ENCODE measurements at regions not wholly inside any gene's neighbourhood (a gene's known extent, or its start where the extent isn't known, plus 50 kb on each side); places are given as distances from the start of the nearest gene placed in this dataset.

DNA sequence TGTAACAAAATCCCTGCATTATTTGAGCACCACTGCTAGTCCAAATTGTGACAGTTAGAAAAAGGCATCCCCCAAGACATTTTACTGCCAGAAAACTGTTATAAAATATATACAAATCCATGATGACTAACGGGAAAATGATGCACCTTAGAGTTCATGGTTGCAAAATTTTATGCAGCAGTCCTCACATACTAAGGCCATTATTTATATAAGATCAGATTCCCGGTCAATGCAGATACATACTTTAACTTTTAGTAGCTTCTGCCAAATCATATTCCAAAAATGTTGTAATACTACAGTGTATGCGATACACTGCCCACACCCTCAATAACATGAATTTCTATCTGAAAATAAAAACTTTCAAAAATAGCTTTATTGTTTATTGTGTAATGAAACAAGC, 239.9 kb upstream of the ZNF32 start:
- intact Hi-C loops (cut with DNase I): no loop called here
- DNase-seq (ENCODE audit: low spot score): no peak

- intact Hi-C loops (cut with DNase I): no loop called here
- DNase-seq (ENCODE audit: low spot score): no peak
These were observed 237.2 kb upstream of the ZNF32 start for GRCh38 chr10:43885842-43886241.

GRCh38 chr10:43885252-43885651, 236.6 kb upstream of the ZNF32 start:
- intact Hi-C loops (cut with DNase I): no loop called here
- DNase-seq (ENCODE audit: low spot score): no peak

- no peak for DNase-seq (ENCODE audit: low spot score)
- intact Hi-C loops (cut with DNase I): no loop called here
These were observed 235.9 kb upstream of the ZNF32 start for GRCh38 chr10:43884501-43885105.

DNA sequence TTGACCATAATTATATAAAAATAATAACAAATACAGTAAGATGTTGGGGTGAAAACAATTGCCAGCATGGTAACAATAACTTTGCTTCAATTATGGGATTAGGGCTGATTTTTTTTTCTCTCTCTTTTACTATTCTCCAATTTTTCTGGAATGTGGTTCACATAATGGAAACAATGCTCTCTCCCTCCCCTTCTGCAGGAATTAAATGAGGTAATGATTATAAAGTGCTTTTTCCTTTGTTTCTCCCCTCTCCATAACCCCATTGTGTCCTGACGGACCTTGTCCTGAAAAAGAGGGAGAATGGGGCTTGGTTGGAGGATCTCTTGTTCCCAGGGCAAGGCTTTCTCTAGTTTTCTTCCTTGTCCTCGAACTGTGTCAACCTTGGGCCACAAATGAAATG, 234.0 kb upstream of the ZNF32 start:
- no peak for DNase-seq (ENCODE audit: low spot score)
- intact Hi-C loops (cut with DNase I): no loop called here

- DNase-seq (ENCODE audit: low spot score): no peak
- intact Hi-C loops (cut with DNase I): no loop called here
These were observed 233.0 kb upstream of the ZNF32 start for GRCh38 chr10:43881657-43882056.

GRCh38 chr10:43880160-43880559, 231.5 kb upstream of the ZNF32 start:
- no peak for DNase-seq (ENCODE audit: low spot score)
- intact Hi-C loops (cut with DNase I): no loop called here

- no peak for DNase-seq (ENCODE audit: low spot score)
- intact Hi-C loops (cut with DNase I): loop anchor here (2.0 kb wide), 1 partner anchor 33 kb away; no protein-coding TSS in a partner anchor
These were observed 231.1 kb upstream of the ZNF32 start for GRCh38 chr10:43879742-43880141.

DNA sequence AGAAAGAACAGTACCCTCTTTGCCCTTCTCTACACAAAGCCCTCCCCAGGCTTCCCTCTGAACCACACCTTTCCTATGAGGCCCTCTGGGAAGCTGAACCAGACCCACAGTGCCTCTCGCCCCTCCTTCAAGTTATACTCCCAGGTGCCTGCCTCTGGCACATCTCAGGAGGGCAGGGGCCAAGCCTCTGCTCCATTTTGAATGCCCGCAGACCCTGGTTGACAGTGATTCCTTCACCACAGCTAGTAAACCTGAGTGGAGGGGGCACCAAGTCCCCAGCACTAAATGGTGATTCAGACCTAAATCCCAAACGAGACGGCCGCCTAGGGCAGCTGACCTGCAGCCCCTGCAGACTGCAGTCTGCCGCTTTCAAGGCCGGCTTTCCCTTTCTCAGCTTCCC, 230.5 kb upstream of the ZNF32 start:
- intact Hi-C loops (cut with DNase I): loop anchor here (2.0 kb wide), 1 partner anchor 32 kb away; no protein-coding TSS in a partner anchor
- no peak for DNase-seq (ENCODE audit: low spot score)

DNA sequence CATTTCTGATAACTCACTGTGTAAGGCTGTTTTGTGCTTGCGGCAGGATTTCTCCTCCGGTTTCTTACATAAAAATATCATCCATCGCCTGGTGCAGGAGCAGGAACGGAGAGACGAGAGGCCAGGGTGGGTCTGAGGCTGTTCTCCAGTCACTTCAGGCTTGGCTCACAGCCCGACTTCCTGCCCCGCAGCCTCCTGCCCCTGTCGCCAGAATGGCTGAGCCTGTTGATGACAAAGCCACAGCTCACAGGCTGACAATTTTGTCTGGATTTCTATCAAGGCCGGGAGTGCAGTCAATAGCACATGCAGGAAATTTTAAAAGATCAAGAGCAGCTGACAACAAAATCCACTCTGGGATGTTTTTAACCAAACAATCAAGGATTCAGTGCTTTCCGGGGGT, 229.7 kb upstream of the ZNF32 start:
- peak; percentile 89 for DNase-seq (ENCODE audit: low spot score)
- intact Hi-C loops (cut with DNase I): loop anchor here (2.0 kb wide), 1 partner anchor 32 kb away; no protein-coding TSS in a partner anchor

DNA sequence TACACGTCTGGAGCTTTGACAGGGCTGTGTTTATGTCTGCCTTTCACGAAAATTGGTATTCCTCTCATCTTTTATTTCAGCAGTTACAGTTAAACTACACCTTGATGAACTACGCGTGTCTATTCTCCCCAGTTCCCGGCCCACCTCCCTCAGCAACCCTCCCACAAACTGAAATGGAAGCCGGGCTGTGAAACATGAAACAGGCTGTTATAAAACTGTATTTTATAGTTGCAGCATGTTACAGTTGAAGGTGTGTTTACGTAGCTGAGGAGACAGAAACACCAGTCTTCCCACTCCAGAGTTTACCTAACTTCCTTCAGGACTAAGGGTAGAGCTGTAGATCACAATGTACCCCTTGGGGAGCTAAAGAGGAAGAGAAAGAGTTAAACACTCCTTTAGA, 228.3 kb upstream of the ZNF32 start:
- intact Hi-C loops (cut with DNase I): no loop called here

GRCh38 chr10:43874984-43875383, 226.3 kb upstream of the ZNF32 start:
- intact Hi-C loops (cut with DNase I): no loop called here
- no peak for DNase-seq (ENCODE audit: low spot score)

More for the DNA sequence above, 228.3 kb upstream of the ZNF32 start:
- peak; percentile 47 for DNase-seq (ENCODE audit: low spot score)

DNA sequence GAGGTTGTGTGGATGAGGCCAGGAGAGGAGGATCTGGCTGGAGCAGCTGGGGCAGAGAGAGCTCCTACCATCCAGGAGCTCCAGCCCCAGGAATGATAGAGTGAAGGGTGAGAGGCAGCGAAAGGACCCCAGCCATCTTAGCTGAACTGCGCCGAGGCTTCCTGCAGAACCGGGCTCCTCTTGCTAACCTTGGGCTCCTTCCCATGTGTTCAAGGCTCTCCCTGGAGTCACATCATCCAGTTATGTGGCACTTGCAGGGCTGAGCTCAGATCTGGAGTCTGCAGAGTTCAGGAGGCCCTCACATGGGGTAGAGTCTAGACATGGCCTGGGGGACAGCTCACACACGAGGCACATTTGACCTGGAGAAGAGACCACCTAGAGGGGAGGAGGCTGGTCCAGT, 225.0 kb upstream of the ZNF32 start:
- intact Hi-C loops (cut with DNase I): no loop called here

DNA sequence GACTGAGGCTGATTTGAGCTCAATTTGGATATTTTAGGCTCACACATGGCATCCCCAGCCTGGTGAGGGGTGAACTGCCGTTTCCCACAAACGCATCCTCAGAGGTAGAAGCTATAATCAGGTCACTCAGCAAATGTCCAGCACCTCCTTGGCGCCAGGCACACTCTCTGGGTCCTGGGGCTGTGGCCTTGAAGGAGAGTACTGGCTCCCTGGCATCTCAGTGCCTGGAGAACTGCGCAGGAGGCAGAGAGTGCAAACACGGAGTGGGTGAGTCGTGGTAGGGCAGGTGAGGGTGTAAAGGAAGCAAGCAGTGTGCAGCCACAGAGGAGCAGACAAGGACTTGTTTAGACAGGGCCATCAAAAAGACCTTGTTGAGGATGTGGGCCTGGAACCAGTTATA, 224.0 kb upstream of the ZNF32 start:
- intact Hi-C loops (cut with DNase I): no loop called here
- no peak for DNase-seq (ENCODE audit: low spot score)

More for the DNA sequence above, 225.0 kb upstream of the ZNF32 start:
- DNase-seq (ENCODE audit: low spot score): no peak

DNA sequence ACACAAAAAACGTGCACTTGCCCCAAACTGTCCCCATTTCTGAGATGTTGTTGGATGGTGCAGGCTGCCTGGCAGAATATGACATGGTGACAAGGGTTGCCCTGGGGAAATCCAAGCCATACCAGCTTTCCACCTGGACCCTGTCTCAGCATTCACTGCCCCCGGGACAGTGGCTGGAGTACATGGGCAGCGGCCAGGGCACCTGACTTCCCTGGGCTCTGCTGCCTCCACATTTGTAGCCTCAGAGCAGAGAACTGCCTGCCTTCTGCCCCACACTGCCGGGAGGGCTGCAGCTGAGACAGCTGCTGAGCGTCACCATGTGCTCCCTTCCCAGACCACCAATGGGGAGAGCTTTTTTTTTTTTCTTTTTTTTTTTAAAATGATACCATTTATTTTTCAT, 222.9 kb upstream of the ZNF32 start:
- no peak for DNase-seq (ENCODE audit: low spot score)
- intact Hi-C loops (cut with DNase I): no loop called here

GRCh38 chr10:43870968-43871439, 222.3 kb upstream of the ZNF32 start:
- peak; percentile 87 for DNase-seq (ENCODE audit: low spot score)
- intact Hi-C loops (cut with DNase I): no loop called here

- intact Hi-C loops (cut with DNase I): loop anchor here (5.0 kb wide), 1 partner anchor 177 kb away; no protein-coding TSS in a partner anchor
These were observed 221.1 kb upstream of the ZNF32 start for GRCh38 chr10:43869669-43870322.

DNA sequence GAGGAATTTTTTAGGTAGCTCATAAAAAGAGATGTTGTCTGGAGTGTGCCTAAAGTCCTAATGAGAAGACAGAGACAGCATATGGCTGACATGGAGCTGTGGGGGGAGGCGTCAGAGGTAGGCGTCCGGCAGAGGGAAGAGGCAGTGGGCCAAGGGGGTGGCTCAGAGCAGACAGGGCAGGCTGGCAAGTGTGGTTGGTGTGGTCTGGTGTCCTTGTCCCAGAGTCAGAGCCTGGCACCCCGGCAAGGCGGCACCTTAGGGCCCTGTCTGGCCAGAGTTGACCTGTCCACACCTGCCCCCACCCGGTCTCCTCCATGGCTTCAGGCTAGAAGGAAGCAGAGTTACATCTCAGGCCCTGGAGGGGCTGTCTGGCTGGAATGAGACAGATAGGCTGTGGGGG, 220.3 kb upstream of the ZNF32 start:
- intact Hi-C loops (cut with DNase I): loop anchor here (5.0 kb wide), 1 partner anchor 177 kb away; no protein-coding TSS in a partner anchor
- no peak for DNase-seq (ENCODE audit: low spot score)

More at GRCh38 chr10:43869669-43870322, 221.1 kb upstream of the ZNF32 start:
- peak; percentile 62 for DNase-seq (ENCODE audit: low spot score)

GRCh38 chr10:43867667-43868565, 219.2 kb upstream of the ZNF32 start:
- no peak for DNase-seq (ENCODE audit: low spot score)
- intact Hi-C loops (cut with DNase I): loop anchor here (5.0 kb wide), 1 partner anchor 176 kb away; no protein-coding TSS in a partner anchor

GRCh38 chr10:43867113-43867512, 218.4 kb upstream of the ZNF32 start:
- intact Hi-C loops (cut with DNase I): loop anchor here (5.0 kb wide), 1 partner anchor 175 kb away; no protein-coding TSS in a partner anchor
- DNase-seq (ENCODE audit: low spot score): no peak
